Dedifferentiated amniotic fluid mesenchymal stem cell (primary cell): ENCODE measurements at regions not wholly inside any gene's neighbourhood (a gene's known extent, or its start where the extent isn't known, plus 50 kb on each side); places are given as distances from the start of the nearest gene placed in this dataset.

ENCODE experiments used
- DNase-seq: peaks from one replicate; pipeline ENCODE4 v3.0.0-alpha.2; 2016; ENCODE audit errors: extremely low spot score

DNA sequence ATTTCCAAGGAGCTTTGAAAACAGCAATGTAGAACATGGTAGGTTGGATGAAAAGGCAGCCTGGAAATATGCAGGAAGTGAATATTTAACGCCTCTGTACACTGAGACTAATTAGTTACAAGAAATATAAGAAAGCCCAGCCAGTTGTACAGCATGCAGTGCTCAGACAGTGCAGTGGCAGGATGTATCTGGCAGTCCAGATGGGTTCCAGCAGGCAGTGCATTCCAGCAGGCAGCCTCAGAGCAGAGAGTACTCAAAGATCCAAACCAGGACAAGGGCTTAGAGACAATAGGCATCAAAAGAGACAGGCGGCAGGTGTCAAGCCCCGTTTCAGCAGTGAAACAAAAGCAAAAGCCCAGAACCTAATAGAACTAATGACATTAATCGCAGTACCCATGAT is 2776.3 kb downstream of the PCDH9 start:
- no peak for DNase-seq

DNA sequence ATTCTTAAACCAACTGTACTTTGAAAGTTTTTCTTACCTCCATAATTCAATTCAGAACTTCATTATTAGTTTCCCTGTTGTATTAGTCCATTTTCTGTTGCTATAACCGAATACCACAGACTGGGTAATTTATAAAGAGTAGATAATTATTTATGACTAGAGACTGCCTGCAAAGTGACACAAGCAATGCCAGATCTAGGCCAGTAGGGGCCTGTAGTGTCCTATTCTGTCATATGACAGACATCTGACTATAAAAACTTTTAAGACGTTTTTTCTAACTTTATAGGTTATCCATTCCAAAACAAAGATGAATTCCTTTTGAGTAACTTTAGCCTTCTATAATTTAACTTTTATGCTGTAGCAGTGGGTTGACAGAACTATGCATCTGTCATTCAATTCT is 2783.8 kb downstream of the PCDH9 start:
- DNase-seq = no peak

GRCh38 chr13:64441740-64442139 is 2788.4 kb downstream of the PCDH9 start:
- DNase-seq = no peak

DNA sequence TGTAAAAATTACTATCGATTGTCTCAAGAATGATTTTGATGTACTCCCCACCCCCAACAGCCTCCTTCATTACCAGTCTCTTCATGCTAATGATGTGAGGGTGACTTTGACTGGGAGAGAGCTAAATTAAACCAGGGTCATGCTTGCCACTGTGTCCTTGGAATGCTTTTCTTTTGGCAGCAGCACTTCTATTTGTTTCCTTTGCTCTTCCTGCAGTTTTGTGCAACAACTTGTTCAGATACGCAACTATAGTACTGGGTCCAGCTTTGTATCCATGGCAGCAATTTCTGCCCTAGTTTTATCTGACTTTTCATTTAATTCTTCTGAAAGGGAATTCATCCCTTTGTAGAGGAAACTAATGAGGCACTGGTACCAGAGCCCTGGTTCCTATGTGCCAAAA is 2792.1 kb downstream of the PCDH9 start:
- no peak for DNase-seq

GRCh38 chr13:64429691-64430090 is 2800.4 kb downstream of the PCDH9 start:
- DNase-seq = no peak

DNA sequence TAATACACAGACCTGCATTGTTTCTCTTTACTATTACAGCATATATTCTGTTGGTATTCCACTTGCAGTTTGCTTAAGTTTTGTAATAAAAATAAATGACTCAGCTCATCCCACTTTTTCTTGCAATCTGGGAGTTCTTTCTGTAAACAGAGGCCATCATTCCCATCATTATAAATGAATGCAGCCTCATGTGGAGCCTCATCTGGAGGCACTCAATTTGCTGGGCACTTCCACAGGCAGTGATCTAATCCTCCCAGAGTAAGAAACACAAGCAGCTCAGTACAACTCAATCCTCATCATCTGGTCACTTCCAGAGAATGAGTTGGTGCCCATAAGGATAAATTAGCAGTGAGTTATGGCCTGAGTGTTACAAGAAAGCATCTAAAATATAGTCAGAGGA is 2801.9 kb downstream of the PCDH9 start:
- peak; percentile 18 for DNase-seq

DNA sequence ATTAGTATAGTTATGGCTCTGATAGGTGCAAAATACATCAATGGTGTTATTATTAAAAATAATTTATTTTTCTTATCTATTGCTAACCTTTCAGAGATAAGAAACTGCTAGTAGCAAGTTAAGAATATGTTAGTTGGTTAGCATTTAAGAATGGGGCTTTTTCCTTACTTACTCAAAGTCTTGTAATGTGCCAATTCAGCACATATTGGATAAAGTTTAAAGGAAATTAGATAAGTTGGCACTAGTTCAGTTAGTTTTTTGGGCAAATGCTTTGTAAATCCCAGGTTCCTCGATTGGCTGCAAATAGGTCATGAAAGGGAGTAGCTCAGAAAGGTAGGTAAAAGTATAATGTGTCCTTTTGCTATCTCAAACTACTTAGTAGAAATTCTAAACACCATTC is 2806.7 kb downstream of the PCDH9 start:
- no peak for DNase-seq

DNA sequence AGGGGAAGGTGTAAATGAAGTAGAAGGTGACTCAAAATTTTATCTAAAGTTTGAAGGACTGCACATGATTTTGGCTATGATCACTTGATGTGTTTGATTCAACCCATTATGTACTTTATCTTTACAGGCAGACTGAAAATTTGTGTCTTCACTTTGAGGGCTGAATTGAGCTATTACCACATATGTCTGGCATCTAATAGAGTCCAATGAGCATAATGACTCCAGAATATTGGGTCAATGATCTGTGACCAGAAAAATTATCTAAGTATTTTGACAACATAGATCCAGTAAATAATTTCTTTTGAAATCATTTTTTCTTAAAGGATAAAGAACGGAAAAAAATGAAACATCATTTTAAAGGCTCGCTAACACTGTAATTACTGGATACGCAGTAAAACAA is 2810.0 kb downstream of the PCDH9 start:
- no peak for DNase-seq

DNA sequence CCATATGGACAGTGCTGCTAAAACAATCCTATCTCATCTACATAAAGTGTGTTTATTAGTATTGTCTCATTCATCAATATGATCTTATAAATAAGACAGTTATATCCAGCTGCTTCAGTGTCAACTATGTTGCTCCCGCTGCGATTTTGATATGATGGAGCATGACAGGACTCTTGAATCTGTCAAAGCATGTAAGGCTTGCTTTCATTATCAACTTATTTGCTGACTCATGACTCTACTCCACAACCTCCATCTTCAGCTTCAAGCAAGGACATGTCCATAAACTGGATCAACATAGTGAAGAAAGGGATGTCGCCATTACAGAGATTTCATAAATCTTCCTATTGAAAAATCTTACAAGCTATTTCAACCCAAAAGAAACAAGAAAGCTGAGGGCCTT is 2812.6 kb downstream of the PCDH9 start:
- no peak for DNase-seq

GRCh38 chr13:64414381-64414780 is 2815.8 kb downstream of the PCDH9 start:
- no peak for DNase-seq

DNA sequence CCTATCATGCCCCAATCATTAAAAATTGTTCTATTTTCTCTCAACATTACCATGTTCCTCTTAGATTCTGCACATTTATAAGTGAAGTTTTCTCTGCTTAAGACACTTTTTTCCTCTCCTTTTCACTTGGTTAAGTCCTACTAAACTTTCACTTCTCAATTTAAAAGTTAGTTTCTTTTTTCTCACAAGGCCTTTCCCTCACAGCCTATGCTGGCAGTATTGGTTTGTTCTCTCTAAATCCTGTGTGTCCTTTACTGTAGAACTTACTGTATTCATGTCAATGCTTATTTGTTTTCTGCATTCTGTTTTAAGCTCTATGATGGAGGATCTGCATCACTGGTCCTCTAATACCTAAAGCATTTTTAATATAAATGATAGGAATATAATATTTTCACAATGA is 2816.6 kb downstream of the PCDH9 start:
- no peak for DNase-seq

DNA sequence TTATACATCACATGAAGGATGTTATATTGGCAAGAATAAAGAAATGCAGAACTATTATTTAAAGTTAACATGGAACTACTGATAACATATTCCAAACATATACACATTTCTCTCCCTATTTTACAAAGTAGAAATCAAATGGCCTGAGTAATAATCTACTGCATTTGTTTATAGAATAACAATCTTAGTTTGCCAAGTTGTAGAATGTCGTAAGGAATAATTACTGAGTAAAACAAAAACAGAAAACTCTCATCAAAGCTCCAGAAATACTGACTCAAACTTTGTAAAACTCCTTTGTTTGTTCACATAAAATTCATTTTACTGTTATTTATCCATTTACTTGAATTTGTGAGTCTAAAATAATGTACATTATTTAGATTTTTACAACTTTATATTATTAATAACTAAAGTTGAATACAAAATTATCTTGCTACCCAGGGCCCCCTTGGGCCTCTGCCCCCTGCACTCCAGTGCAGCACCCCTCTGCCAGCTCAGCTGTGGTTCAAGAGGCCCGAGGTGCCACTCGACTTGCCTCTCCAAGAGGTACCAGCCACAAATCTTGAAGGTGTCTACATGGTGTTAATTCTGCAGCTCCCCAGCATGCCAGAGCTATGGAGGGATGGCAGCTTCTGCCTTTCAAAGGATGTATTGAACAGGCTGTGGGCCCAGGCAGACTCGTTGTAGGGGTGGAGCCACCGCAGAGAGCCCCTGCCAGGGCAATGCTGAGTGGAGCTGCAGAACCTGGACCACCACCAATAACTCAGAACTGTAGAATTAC is 2819.7 kb downstream of the PCDH9 start:
- no peak for DNase-seq

DNA sequence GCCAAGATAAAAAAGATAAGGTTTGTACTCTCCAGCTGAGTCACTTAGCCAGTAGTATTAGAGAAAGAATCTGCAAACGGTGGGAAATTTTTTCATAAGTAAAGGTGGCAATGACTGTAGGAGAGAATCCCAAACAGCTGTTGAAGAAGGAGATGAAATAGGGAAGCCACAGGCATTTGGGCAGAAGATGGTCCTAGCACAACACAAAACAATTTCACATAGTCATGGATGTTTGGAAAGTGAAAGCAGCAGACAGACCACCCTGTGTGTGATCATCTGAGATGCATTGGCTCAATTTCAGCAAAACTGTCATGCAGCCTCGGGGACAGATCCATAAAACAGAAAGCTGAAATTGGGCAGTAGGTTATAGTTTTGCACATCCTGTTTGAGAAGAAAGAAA is 2832.4 kb downstream of the PCDH9 start:
- no peak for DNase-seq

GRCh38 chr13:64377606-64378005 is 2852.5 kb downstream of the PCDH9 start:
- no peak for DNase-seq

DNA sequence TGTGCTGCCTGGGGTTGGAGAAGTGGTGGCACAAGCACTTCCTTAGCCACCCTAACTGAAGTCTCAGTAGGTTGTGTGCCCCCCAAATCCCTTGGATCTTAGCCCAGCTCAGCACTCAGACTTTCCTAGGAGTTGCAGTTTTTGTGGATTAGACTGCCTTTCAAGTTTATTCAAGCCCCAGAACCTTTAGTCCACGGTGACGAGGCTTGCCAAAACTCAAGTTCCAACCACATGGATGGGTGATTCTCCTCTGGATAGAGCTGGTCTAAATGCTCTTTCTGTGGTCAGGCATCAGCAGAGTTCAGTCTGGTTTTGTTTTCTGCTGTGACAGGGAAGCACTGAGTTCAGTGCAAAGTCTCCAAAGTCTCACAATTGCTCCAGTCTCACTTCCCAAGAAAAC is 2858.7 kb downstream of the PCDH9 start:
- no peak for DNase-seq

DNA sequence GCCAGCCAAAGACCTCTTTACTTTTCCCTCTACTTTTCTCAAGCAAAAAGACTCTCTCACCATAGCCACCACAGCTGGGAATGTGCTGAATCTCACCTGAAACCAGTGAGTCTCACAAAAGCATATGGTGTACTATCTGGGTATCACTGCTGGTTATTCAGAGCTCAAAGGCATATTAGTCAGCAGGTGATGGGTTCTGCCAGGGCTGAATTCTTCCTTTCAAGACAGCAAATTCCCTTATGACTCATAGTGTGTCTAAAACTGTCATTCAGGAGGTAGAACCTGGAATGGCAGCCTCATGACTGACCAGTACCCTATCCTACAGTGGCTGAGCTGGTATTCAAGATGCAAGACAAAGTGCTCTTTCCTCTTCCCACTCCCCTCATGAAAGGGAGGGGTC is 2859.1 kb downstream of the PCDH9 start:
- DNase-seq = no peak

- DNase-seq = no peak
These were observed 2861.0 kb downstream of the PCDH9 start for GRCh38 chr13:64369121-64369520.

GRCh38 chr13:64362564-64362963 is 2867.6 kb downstream of the PCDH9 start:
- DNase-seq = no peak

DNA sequence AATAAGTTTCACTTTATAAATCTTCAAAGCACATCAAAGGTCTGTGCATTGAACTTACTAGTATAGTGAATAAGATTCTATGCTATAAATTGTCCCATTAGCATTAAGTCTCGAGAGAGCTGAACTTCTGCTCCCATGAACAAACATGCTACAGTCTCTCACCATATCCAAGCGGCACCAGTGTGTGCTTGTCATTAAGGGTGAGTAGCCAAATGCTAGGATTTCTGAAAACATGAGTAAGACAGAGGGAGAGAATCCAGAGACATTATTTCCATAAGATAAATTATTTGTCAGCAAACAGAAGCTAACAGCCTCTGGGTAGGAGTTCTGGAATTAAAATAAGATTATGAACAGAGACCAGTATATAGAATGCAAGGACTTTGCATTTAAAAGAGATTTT is 2882.5 kb downstream of the PCDH9 start:
- DNase-seq = no peak

DNA sequence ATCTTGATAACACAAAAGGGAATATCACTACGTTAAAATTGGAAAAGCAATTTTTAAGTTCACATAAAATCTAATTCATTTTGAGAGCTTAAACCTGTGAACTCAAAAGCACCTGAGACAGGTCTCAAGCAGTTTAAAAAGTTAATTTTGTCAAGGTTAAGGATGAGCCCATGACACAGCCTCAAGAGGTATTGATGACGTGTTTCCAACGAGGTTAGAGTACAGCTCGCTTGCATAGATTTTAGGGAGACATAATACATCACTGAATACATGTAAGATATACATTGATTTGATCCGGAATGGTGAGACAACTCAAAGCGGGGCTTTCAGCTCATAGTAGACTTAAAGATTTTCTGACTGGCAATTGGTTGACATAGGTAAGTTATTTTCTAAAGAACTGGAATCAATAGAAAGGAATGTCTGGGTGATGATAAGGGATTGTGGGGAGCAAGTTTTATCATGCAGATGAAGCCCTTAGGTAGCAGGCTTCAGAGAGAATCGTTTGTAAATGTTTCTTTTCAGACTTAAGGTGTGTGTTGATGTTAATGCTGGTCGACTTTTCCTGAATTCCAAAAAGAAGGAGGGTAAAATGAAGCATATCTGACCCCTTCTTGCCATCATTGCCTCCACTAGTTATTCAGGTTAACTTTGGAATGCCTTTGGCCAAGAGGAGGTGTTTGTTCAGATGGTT is 2890.6 kb downstream of the PCDH9 start:
- no peak for DNase-seq

DNA sequence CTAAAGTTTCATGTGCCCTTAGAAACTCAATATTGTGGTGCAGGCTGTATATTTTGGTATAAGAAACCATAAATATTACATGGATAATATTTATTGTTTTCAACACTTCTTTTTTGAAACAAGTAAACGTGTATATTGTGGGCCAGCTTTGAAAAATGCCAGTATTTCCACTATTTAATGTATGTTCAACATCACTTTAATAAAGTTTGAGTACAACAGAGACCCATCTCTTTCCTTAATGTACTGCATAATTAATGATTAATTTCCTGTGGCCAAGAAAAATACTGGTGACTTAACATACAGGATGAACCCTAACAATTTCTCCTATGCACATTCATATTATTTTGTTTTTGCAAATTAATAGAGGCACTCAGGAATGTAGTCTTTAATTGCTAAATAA is 2891.5 kb downstream of the PCDH9 start:
- DNase-seq = no peak

DNA sequence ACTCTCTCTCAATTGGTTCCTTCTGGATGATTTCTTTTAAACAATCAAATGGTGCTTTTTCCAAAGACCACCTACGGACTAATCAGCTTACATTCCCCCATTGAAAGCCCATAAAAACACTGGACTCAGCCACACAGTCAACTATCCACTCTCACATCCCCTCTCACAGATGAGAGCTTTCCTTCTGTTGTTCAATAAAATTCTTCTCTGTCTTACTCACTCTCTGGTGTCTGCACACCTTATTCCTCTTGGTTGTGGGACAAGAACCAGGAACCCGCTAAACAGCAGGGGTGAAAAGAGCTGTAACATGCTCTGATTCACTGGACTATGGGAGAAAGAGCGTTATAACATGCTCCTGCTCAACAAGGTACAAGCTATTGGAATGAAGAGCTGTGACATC is 2896.2 kb downstream of the PCDH9 start:
- DNase-seq = no peak

GRCh38 chr13:64332048-64332447 is 2898.1 kb downstream of the PCDH9 start:
- DNase-seq = no peak
